ENCODE measurements at regions not wholly inside any gene's neighbourhood (a gene's known extent, or its start where the extent isn't known, plus 50 kb on each side); places are given as distances from the start of the nearest gene placed in this dataset.

GRCh38 chr20:6921717-6922386 is 154.4 kb downstream of the BMP2 start:
- intact Hi-C loops (cut with DNase I; ENCODE audit: low total_unique reads), result no loop called here
- H3K4me3 ChIP-seq, result no peak overlapping the region
- H3K36me3 ChIP-seq, result no peaks in the 10 kb centered on the region
- H3K4me1 ChIP-seq, result no peaks in the 10 kb centered on the region
- no peak overlapping the region for H3K27ac ChIP-seq
- TF ChIP-seq CTCF (IDR thresholded peaks at IDR 0.05) (no peak), POLR2A (IDR thresholded peaks at IDR 0.05) (no peak)
- no peaks in the 10 kb centered on the region for H3K27me3 ChIP-seq
- no peak for DNase-seq
- H3K9me3 ChIP-seq, result no peaks in the 10 kb centered on the region

- Histone ChIP-seq H3K4me3 (no peak overlapping the region), H3K36me3 (no peaks in the 10 kb centered on the region), H3K9me3 (no peaks in the 10 kb centered on the region), H3K27me3 (no peaks in the 10 kb centered on the region), H3K27ac (no peak overlapping the region), H3K4me1 (no peaks in the 10 kb centered on the region)
- intact Hi-C loops (cut with DNase I; ENCODE audit: low total_unique reads), result no loop called here
- no peak for DNase-seq
- no peak for TF ChIP-seq CTCF (IDR thresholded peaks at IDR 0.05)
- TF ChIP-seq POLR2A (IDR thresholded peaks at IDR 0.05), result no peak
Observed at GRCh38 chr20:6924681-6925080, 157.2 kb downstream of the BMP2 start.

- DNase-seq, result no peak
- Histone ChIP-seq H3K27me3 (no peaks in the 10 kb centered on the region), H3K27ac (no peak overlapping the region), H3K4me1 (no peaks in the 10 kb centered on the region), H3K4me3 (no peak overlapping the region), H3K36me3 (no peaks in the 10 kb centered on the region), H3K9me3 (no peaks in the 10 kb centered on the region)
- TF ChIP-seq POLR2A (IDR thresholded peaks at IDR 0.05) (no peak), CTCF (IDR thresholded peaks at IDR 0.05) (no peak)
- intact Hi-C loops (cut with DNase I; ENCODE audit: low total_unique reads), result no loop called here
Observed at GRCh38 chr20:6925744-6926278, 158.3 kb downstream of the BMP2 start.

- no peak overlapping the region for H3K27ac ChIP-seq
- no peak overlapping the region for H3K4me3 ChIP-seq
- no peaks in the 10 kb centered on the region for H3K36me3 ChIP-seq
- intact Hi-C loops (cut with DNase I; ENCODE audit: low total_unique reads), result no loop called here
- DNase-seq, result no peak
- H3K4me1 ChIP-seq, result no peaks in the 10 kb centered on the region
- H3K9me3 ChIP-seq, result no peaks in the 10 kb centered on the region
- H3K27me3 ChIP-seq, result no peaks in the 10 kb centered on the region
- TF ChIP-seq POLR2A (IDR thresholded peaks at IDR 0.05) (no peak), CTCF (IDR thresholded peaks at IDR 0.05) (no peak)
Observed at GRCh38 chr20:6940048-6940447, 172.6 kb downstream of the BMP2 start.

- intact Hi-C loops (cut with DNase I; ENCODE audit: low total_unique reads), result no loop called here
- Histone ChIP-seq H3K4me1 (no peaks in the 10 kb centered on the region), H3K4me3 (no peak overlapping the region), H3K36me3 (no peaks in the 10 kb centered on the region), H3K27ac (no peak overlapping the region), H3K9me3 (no peaks in the 10 kb centered on the region), H3K27me3 (no peaks in the 10 kb centered on the region)
- DNase-seq, result no peak
- TF ChIP-seq CTCF (IDR thresholded peaks at IDR 0.05) (no peak), POLR2A (IDR thresholded peaks at IDR 0.05) (no peak)
Observed at GRCh38 chr20:6940876-6941275, 173.4 kb downstream of the BMP2 start.

Data from uterus (tissue), 3 donors.